CD4-positive, alpha-beta T cell (primary cell): ENCODE measurements at regions not wholly inside any gene's neighbourhood (a gene's known extent, or its start where the extent isn't known, plus 50 kb on each side); places are given as distances from the start of the nearest gene placed in this dataset.
"Not testable (repeated sequence)": the region's sequence is repeated elsewhere in the genome, so short reads cannot be mapped to it uniquely, and the experiment has no call there.

Source experiments
- ATAC-seq: fragments of 200-7000 bp; cut with Tn5 transposase; one replicate; pipeline ENCODE4 v1.10.0; 2022; ENCODE audit warnings: mild to moderate bottlenecking; ENCODE audit not compliant: poor library complexity
- CTCF ChIA-PET: fragments of 350-600 bp; sonication (Branson Sonifier 250); formaldehyde crosslinking; loops from one replicate; lab custom pipeline; 2021; ENCODE audit warnings: antibody characterized with exemption, inconsistent platforms; lab: Charles Lee
- POLR2A ChIA-PET: fragments of 350-600 bp; sonication (Branson Sonifier 250); formaldehyde crosslinking; loops from one replicate; lab custom pipeline; 2021; ENCODE audit warnings: antibody characterized with exemption, inconsistent platforms; lab: Charles Lee
- DNase-seq, 14 experiments: peaks; one replicate each; pipeline ENCODE4 v3.0.0-alpha.2; 2013 to 2020; ENCODE audit warnings: mixed read lengths in 2 of 14
- H3K27ac ChIP-seq, 2 donors: one replicate each; pipeline versions ENCODE4 v1.5.1 to v1.7.0; 2013; ENCODE audit warnings: low read length in 2 of 2, low read depth in 1 of 2, mild to moderate bottlenecking in 1 of 2
- H3K27me3 ChIP-seq, 2 experiments: 1 replicate in 1 of 2; 2 replicates in 1 of 2; pipeline versions ENCODE4 v1.6.1 to v1.7.0; 2013; ENCODE audit warnings: low read length in 2 of 2, control low read depth in 1 of 2, mild to moderate bottlenecking in 1 of 2, moderate library complexity in 1 of 2; ENCODE audit not compliant: insufficient read depth in 2 of 2, control insufficient read depth in 1 of 2
- H3K36me3 ChIP-seq: one replicate; pipeline ENCODE4 v1.6.1; 2013; ENCODE audit warnings: low read length, control low read depth; ENCODE audit not compliant: insufficient read depth
- H3K4me1 ChIP-seq: one replicate; pipeline ENCODE4 v1.6.1; 2013; ENCODE audit warnings: low read length, control low read depth; ENCODE audit not compliant: insufficient read depth
- H3K4me3 ChIP-seq: one replicate; pipeline ENCODE4 v1.5.1; 2013; ENCODE audit warnings: mild to moderate bottlenecking, low read length, moderate library complexity
- H3K9me3 ChIP-seq, 2 experiments: 1 replicate in 1 of 2; 2 replicates in 1 of 2; pipeline versions ENCODE4 v1.6.1 to v1.7.0; 2013; ENCODE audit warnings: low read length in 2 of 2, mild to moderate bottlenecking in 2 of 2, control low read depth in 1 of 2, moderate library complexity in 1 of 2; ENCODE audit not compliant: control insufficient read depth in 1 of 2, insufficient read depth in 1 of 2
- H3K27ac Mint-ChIP-seq: one replicate; pipeline ENCODE4 v1.8.0; 2020; ENCODE audit warnings: mixed read lengths
- H3K27me3 Mint-ChIP-seq: one replicate; pipeline ENCODE4 v1.8.0; 2021; ENCODE audit warnings: mixed read lengths
- H3K36me3 Mint-ChIP-seq: one replicate; pipeline ENCODE4 v1.8.0; 2021; ENCODE audit warnings: low read depth, mixed read lengths
- H3K4me1 Mint-ChIP-seq: one replicate; pipeline ENCODE4 v1.8.0; 2021; ENCODE audit warnings: low read depth, mixed read lengths
- H3K4me3 Mint-ChIP-seq: one replicate; pipeline ENCODE4 v1.8.0; 2020; ENCODE audit warnings: mild to moderate bottlenecking, mixed read lengths
- H3K9me3 Mint-ChIP-seq: one replicate; pipeline ENCODE4 v1.8.0; 2020; ENCODE audit warnings: mixed read lengths
- intact Hi-C, 2 experiments: fragments of 100-400 bp; cut with DNase I in 1 of 2; cut with micrococcal nuclease in 1 of 2; formaldehyde crosslinking; loops; one replicate each; pipeline versions ENCODE4 v1.15.1 to v1.9.0; 2023 to 2025; cut with DNase I, micrococcal nuclease
- TF ChIP-seq, protein P1 (sequence below): fragments of 200-600 bp; IDR thresholded peaks from one replicate; pipeline ENCODE4 v1.8.0; 2022; ENCODE audit warnings: antibody characterized with exemption, mild to moderate bottlenecking

DNA sequence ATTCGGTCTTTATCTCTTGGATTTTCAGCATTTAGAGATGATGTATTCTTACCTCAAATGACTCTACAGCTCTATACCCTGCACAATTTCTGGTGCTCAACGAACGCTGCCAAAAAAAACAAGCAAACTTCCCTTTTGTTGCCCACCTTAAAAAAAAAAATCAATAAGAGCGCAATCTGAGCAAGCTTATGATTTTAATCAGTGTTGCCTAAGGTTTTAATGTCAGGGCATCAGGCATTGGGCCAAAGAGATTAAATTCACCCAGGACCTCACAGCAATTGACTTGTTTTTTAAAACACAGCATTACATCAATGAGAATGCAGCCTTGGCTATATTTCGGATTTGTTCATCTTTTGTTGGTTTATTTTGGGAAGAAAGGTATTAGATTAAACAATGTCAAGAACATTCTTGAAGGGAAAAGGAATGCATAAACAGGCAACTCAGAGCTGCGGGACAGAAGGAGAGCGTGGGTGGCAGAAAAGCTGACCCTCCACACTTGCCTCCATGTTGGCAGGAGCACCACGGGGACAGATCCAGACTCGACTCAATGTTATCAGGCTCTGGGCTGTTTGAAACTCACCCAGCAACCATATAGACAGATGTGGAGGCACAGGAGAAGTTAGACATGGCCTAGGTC is 127.5 kb upstream of the DAPK1 start:
- peaks cover 16% of the 10 kb centered on the region for H3K27me3 Mint-ChIP-seq
- H3K27ac ChIP-seq: no peak overlapping the region
- no peaks in the 10 kb centered on the region for H3K27me3 ChIP-seq
- no peak overlapping the region for H3K27ac Mint-ChIP-seq
- POLR2A ChIA-PET: no interaction called here
- H3K9me3 Mint-ChIP-seq: no peaks in the 10 kb centered on the region
- H3K4me3 Mint-ChIP-seq: no peak overlapping the region
- no peaks in the 10 kb centered on the region for H3K36me3 Mint-ChIP-seq
- no peaks in the 10 kb centered on the region for H3K4me1 ChIP-seq
- H3K4me3 ChIP-seq: no peak overlapping the region
- DNase-seq (no peak), ATAC-seq (no peak)
- intact Hi-C loops: no loop called here
- TF ChIP-seq, protein P1, sequence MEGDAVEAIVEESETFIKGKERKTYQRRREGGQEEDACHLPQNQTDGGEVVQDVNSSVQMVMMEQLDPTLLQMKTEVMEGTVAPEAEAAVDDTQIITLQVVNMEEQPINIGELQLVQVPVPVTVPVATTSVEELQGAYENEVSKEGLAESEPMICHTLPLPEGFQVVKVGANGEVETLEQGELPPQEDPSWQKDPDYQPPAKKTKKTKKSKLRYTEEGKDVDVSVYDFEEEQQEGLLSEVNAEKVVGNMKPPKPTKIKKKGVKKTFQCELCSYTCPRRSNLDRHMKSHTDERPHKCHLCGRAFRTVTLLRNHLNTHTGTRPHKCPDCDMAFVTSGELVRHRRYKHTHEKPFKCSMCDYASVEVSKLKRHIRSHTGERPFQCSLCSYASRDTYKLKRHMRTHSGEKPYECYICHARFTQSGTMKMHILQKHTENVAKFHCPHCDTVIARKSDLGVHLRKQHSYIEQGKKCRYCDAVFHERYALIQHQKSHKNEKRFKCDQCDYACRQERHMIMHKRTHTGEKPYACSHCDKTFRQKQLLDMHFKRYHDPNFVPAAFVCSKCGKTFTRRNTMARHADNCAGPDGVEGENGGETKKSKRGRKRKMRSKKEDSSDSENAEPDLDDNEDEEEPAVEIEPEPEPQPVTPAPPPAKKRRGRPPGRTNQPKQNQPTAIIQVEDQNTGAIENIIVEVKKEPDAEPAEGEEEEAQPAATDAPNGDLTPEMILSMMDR: no peak
- H3K36me3 ChIP-seq: no peaks in the 10 kb centered on the region
- CTCF ChIA-PET: no interaction called here
- no peaks in the 10 kb centered on the region for H3K9me3 ChIP-seq
- H3K4me1 Mint-ChIP-seq: no peaks in the 10 kb centered on the region

DNA sequence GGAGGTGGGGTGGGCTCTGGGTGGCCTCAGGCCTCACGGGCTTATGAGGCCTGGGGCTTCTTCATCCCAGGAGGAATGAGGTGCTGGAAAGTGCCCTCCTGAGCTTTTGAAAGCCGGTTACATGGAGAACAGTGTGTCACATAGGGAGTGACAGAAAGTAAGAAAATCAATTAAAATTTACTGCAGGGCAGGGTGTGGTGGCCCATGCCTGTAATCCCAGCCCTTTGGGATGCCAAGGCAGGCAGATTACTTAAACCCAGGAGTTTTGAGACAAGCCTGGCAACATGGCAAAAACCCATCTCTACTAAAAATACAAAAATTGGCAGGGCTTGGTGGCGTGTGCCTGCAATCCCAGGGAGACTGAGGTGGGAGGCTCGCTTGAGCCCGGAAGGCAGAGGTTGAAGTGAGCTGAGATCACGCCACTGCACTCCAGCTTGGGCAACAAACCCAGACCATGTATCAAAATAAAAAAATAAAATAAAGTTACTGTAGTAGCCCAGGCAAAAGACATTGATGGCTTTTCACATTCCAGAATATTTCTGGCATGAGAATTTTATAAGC is 125.8 kb upstream of the DAPK1 start:
- DNase-seq (no peak), ATAC-seq (no peak)
- Histone ChIP-seq H3K4me3 (no peak overlapping the region), H3K36me3 (no peaks in the 10 kb centered on the region), H3K9me3 (no peaks in the 10 kb centered on the region), H3K4me1 (no peaks in the 10 kb centered on the region), H3K27me3 (no peaks in the 10 kb centered on the region), H3K27ac (no peak overlapping the region)
- ChIA-PET CTCF (no interaction called here), POLR2A (no interaction called here)
- H3K4me3 Mint-ChIP-seq: no peak overlapping the region
- no peaks in the 10 kb centered on the region for H3K9me3 Mint-ChIP-seq
- H3K36me3 Mint-ChIP-seq: no peaks in the 10 kb centered on the region
- intact Hi-C loops: no loop called here
- no peak overlapping the region for H3K27ac Mint-ChIP-seq
- no peaks in the 10 kb centered on the region for H3K4me1 Mint-ChIP-seq
- TF ChIP-seq, protein P1: no peak
- H3K27me3 Mint-ChIP-seq: peaks cover 16% of the 10 kb centered on the region

DNA sequence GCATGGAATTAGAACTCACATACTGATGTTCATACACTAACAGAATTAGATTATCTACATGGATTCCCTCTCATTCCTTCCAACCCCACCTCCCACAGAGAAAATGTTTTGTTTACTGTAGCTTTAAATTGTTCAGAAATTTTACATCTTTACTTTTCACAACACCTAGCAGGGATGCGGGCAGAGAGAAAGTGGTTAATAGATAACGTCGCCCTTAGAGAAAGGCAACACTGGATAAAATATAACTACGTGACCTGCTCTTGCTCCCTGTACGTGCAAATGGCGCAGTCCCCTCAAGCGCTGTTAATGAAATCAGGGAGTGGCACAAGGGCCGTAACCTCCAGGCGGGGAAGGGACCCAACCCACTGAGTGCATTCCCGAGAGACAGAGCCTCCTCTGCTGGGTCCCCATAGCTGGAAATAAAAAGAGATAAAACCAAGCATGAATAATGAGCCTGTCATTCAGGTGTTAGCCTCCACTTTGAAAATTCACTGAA is 125.3 kb upstream of the DAPK1 start:
- Histone ChIP-seq H3K4me1 (no peaks in the 10 kb centered on the region), H3K36me3 (no peaks in the 10 kb centered on the region), H3K27ac (no peak overlapping the region), H3K27me3 (no peaks in the 10 kb centered on the region), H3K4me3 (no peak overlapping the region), H3K9me3 (no peaks in the 10 kb centered on the region)
- POLR2A ChIA-PET: no interaction called here
- TF ChIP-seq, protein P1: no peak
- no peaks in the 10 kb centered on the region for H3K4me1 Mint-ChIP-seq
- no peak for ATAC-seq
- no peak overlapping the region for H3K4me3 Mint-ChIP-seq
- CTCF ChIA-PET: no interaction called here
- H3K9me3 Mint-ChIP-seq: no peaks in the 10 kb centered on the region
- no peaks in the 10 kb centered on the region for H3K36me3 Mint-ChIP-seq
- intact Hi-C loops: no loop called here
- DNase-seq: no peak
- H3K27ac Mint-ChIP-seq: no peak overlapping the region
- peaks cover 16% of the 10 kb centered on the region for H3K27me3 Mint-ChIP-seq

DNA sequence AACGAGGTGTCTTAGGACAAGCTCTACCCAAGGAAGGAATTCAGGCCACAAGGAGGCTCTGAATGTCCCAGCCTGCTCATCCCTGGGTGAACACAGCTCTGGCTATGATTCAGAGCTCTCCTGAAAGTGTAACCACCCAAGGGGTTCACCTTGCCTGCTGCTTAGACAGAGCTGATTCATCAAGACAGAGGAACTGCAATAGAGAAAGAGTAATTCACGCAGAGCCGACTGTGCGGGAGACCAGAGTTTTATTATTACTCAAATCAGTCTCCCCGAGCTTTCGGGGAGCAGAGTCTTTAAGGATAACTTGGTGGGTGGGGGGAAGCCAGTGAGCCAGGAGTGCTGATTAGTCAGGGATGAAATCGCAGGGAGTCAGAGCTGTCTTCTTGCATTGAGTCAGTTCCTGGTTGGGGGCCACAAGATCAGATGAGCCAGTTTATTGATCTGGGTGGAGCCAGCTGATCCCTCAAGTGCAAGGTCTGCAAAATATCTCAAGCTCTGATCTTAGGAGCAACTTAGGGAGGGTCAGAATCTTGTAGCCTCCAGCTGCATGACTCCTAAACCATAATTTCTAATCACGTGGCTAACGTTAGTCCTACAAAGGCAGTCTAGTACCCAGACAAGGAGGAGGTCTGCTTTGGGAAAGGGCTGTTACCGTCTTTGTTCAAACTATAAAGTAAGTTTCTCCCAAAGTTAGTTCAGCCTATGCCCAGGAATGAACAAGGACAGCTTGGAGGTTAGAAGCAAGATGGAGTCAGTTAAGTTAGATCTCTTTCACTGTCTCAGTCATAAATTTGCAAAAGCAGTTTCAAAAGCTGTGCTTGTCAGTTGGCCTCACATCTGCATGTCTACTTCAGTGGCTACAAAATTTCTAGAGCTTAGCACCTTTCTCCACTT is 123.4 kb upstream of the DAPK1 start:
- H3K36me3 ChIP-seq, ATAC-seq, H3K9me3 ChIP-seq, CTCF ChIA-PET, H3K4me1 Mint-ChIP-seq, H3K9me3 Mint-ChIP-seq, intact Hi-C loops, H3K27me3 ChIP-seq, H3K4me3 ChIP-seq, DNase-seq, POLR2A ChIA-PET, H3K27ac Mint-ChIP-seq, H3K36me3 Mint-ChIP-seq, H3K27ac ChIP-seq, H3K4me3 Mint-ChIP-seq, H3K4me1 ChIP-seq: not testable (repeated sequence)
- peaks cover 16% of the 10 kb centered on the region for H3K27me3 Mint-ChIP-seq
